ENCODE measurements at regions not wholly inside any gene's neighbourhood (a gene's known extent, or its start where the extent isn't known, plus 50 kb on each side); places are given as distances from the start of the nearest gene placed in this dataset.

DNA sequence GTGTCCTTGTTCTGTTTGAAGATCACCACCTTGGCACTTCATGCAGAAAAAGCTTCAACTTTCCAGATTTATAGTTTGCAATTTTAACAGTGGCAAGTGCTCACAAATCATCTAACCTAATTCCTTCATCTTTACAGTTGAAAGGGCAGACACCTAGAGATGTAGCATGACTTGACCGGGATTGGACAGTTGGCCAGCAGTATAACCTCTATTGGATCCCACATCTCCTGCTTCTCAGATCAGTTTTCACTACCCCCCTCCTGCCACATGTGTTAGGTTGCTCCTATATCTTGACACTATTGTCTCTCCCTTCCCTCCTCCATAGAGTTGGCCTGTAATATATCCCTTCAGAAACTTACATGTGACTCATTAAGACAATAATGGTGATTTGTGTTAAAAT lies 206.0 kb upstream of the SEMA6D start:
- no TSS peak for BruUV-seq (replicated peaks)
- no peak overlapping the region for H3K9ac ChIP-seq (ENCODE audit: insufficient read depth, low read depth, low read length)
- H3K79me2 ChIP-seq (ENCODE audit: insufficient read depth, low read length): no peaks in the 10 kb centered on the region
- no peaks in the 10 kb centered on the region for H3K27me3 ChIP-seq (ENCODE audit: control insufficient read depth in 1 of 2, insufficient read depth in 2 of 2, low read length in 2 of 2)
- H3K9me3 ChIP-seq (ENCODE audit: low read length): peaks cover 66% of the 10 kb centered on the region
- intact Hi-C loops (cut with micrococcal nuclease; ENCODE audit: unreplicated experiment): no loop called here
- H3K4me3 ChIP-seq (replicated peaks in 1 of 3; ENCODE audit: insufficient read depth in 1 of 3, low read depth in 2 of 3, low read length in 3 of 3): no peak overlapping the region
- H3K27ac ChIP-seq (ENCODE audit: extremely low read length, insufficient read depth, low read length): no peak overlapping the region
- 0% methylated on average over 1 of the region's 1 CpG for WGBS (ENCODE audit: low lambda C conversion rate)
- H3K4me2 ChIP-seq (ENCODE audit: low read depth, low read length): no peak overlapping the region
- no peak for ATAC-seq
- no peak for FAIRE-seq
- H4K20me1 ChIP-seq (ENCODE audit: insufficient read depth, low read length): no peaks in the 10 kb centered on the region
- TF ChIP-seq PHB2 (IDR thresholded peaks at IDR 0.05; ENCODE audit: partially characterized antibody) (no peak), MEIS1 (CRISPR knock-in tag; IDR thresholded peaks at IDR 0.05; ENCODE audit: borderline replicate concordance) (no peak), ZNF234 (CRISPR knock-in tag; conservative IDR thresholded peaks at IDR 0.05) (no peak), KLF6 (CRISPR knock-in tag; IDR thresholded peaks at IDR 0.05) (no peak), SRSF9 (IDR thresholded peaks at IDR 0.05; ENCODE audit: borderline replicate concordance, insufficient read depth, low read depth, low read length, poor library complexity, severe bottlenecking) (no peak), WIZ (CRISPR knock-in tag; IDR thresholded peaks at IDR 0.05) (no peak), TBL1XR1 (IDR thresholded peaks at IDR 0.05; ENCODE audit: borderline replicate concordance, low read length, partially characterized antibody) (no peak), SP2 (CRISPR knock-in tag; IDR thresholded peaks at IDR 0.05) (no peak), NCOA1 (CRISPR knock-in tag; IDR thresholded peaks at IDR 0.05) (no peak), HOXD1 (CRISPR knock-in tag; IDR thresholded peaks at IDR 0.05) (no peak), ZNF543 (CRISPR knock-in tag; IDR thresholded peaks at IDR 0.05) (no peak), EEA1 (CRISPR knock-in tag; IDR thresholded peaks at IDR 0.05; ENCODE audit: borderline replicate concordance) (no peak), ZNF432 (CRISPR knock-in tag; IDR thresholded peaks at IDR 0.05; ENCODE audit: borderline replicate concordance) (no peak)
- TF ChIP-seq, protein P1, sequence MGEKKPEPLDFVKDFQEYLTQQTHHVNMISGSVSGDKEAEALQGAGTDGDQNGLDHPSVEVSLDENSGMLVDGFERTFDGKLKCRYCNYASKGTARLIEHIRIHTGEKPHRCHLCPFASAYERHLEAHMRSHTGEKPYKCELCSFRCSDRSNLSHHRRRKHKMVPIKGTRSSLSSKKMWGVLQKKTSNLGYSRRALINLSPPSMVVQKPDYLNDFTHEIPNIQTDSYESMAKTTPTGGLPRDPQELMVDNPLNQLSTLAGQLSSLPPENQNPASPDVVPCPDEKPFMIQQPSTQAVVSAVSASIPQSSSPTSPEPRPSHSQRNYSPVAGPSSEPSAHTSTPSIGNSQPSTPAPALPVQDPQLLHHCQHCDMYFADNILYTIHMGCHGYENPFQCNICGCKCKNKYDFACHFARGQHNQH (CRISPR knock-in tag; IDR thresholded peaks at IDR 0.05): no peak
- TF ChIP-seq, protein P2, sequence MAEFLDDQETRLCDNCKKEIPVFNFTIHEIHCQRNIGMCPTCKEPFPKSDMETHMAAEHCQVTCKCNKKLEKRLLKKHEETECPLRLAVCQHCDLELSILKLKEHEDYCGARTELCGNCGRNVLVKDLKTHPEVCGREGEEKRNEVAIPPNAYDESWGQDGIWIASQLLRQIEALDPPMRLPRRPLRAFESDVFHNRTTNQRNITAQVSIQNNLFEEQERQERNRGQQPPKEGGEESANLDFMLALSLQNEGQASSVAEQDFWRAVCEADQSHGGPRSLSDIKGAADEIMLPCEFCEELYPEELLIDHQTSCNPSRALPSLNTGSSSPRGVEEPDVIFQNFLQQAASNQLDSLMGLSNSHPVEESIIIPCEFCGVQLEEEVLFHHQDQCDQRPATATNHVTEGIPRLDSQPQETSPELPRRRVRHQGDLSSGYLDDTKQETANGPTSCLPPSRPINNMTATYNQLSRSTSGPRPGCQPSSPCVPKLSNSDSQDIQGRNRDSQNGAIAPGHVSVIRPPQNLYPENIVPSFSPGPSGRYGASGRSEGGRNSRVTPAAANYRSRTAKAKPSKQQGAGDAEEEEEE (CRISPR knock-in tag; IDR thresholded peaks at IDR 0.05; ENCODE audit: borderline replicate concordance): no peak
- TF ChIP-seq, protein P3, sequence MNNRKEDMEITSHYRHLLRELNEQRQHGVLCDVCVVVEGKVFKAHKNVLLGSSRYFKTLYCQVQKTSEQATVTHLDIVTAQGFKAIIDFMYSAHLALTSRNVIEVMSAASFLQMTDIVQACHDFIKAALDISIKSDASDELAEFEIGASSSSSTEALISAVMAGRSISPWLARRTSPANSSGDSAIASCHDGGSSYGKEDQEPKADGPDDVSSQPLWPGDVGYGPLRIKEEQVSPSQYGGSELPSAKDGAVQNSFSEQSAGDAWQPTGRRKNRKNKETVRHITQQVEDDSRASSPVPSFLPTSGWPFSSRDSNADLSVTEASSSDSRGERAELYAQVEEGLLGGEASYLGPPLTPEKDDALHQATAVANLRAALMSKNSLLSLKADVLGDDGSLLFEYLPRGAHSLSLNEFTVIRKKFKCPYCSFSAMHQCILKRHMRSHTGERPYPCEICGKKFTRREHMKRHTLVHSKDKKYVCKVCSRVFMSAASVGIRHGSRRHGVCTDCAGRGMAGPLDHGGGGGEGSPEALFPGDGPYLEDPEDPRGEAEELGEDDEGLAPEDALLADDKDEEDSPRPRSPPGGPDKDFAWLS (CRISPR knock-in tag; IDR thresholded peaks at IDR 0.05; ENCODE audit: borderline replicate concordance): no peak
- TF ChIP-seq, protein P4, sequence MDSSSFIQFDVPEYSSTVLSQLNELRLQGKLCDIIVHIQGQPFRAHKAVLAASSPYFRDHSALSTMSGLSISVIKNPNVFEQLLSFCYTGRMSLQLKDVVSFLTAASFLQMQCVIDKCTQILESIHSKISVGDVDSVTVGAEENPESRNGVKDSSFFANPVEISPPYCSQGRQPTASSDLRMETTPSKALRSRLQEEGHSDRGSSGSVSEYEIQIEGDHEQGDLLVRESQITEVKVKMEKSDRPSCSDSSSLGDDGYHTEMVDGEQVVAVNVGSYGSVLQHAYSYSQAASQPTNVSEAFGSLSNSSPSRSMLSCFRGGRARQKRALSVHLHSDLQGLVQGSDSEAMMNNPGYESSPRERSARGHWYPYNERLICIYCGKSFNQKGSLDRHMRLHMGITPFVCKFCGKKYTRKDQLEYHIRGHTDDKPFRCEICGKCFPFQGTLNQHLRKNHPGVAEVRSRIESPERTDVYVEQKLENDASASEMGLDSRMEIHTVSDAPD (CRISPR knock-in tag; IDR thresholded peaks at IDR 0.05): no peak
- TF ChIP-seq, protein P5, sequence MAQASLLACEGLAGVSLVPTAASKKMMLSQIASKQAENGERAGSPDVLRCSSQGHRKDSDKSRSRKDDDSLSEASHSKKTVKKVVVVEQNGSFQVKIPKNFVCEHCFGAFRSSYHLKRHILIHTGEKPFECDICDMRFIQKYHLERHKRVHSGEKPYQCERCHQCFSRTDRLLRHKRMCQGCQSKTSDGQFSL (CRISPR knock-in tag; IDR thresholded peaks at IDR 0.05): no peak
- POLR2A ChIA-PET: no interaction called here
- H3K36me3 ChIP-seq (replicated peaks in 1 of 2; ENCODE audit: control insufficient read depth in 1 of 2, insufficient read depth in 2 of 2, low read length in 2 of 2): no peaks in the 10 kb centered on the region
- in situ Hi-C loops (cut with HindIII; ENCODE audit: extremely low pct_ligation_motif_present, low pct_unique_long_range_greater_than_20kb): no loop called here
- no peaks in the 10 kb centered on the region for H3K4me1 ChIP-seq (ENCODE audit: insufficient read depth, low read length)
- no peak for DNase-seq (ENCODE audit: low spot score)
- no peak overlapping the region for H2AFZ ChIP-seq (ENCODE audit: low read length)
- CTCF ChIA-PET (ENCODE audit: low intra/inter-chr PET ratio, low total read pairs): no interaction called here
